ENCODE measurements at regions not wholly inside any gene's neighbourhood (a gene's known extent, or its start where the extent isn't known, plus 50 kb on each side); places are given as distances from the start of the nearest gene placed in this dataset.

DNA sequence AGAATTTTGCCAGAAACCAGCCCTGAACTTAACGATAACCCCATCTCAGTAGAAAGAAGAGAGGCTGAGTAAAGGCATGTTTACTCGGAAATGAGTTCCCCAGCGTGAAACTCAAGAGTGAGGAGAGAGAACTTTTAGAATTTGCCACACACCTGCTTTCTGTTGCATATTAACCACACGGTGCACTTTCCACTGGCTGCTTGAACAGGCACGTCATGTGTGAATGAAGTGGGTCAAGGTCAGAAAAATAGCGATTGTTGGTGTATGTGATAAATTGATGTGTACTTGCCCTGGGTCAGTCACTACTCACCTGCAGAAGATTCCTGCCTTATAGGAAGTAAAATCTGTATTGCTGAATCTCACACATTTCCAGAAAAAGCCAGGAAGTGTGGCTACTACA, 395.7 kb downstream of the TRIML1 start:
- TF ChIP-seq POLR2AphosphoS5 (IDR thresholded peaks at IDR 0.05; ENCODE audit: low read depth, low read length) (no peak), POLR2A (IDR thresholded peaks at IDR 0.05; ENCODE audit: low read depth, low read length) (no peak)

Data from GM12892 (cell line).